Urothelium cell line (cell line): ENCODE measurements at regions not wholly inside any gene's neighbourhood (a gene's known extent, or its start where the extent isn't known, plus 50 kb on each side); places are given as distances from the start of the nearest gene placed in this dataset.

Experiments
- DNase-seq: peaks from one replicate; pipeline ENCODE4 v3.0.0; 2011; ENCODE audit warnings: low spot score, mixed read lengths
- FAIRE-seq: peaks from 2 replicates; lab custom pipeline; 2011; peaks lifted over from hg19 to GRCh38; lab: Jason Lieb, UNC

DNA sequence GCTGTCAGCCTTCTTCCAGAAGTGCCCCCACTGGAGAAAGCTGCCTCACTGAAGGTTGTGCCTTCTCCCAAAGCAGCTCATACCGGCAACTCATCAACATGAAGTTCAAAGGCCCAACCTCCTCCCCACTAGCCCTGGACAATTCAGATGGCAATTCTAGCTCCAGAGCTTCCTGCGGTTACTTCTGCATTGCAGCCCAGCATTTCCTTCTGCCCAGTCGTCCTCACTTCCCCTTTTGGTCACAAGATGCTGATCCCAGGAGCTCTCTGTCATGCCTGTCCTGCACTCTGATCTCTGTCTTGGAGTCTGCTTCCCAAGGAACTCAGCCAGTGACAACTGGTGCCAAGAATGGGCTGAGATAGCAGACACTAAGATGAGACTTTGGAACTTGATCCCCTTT, 178.2 kb upstream of the SOX9 start:
- FAIRE-seq (no peak), DNase-seq (no peak)

DNA sequence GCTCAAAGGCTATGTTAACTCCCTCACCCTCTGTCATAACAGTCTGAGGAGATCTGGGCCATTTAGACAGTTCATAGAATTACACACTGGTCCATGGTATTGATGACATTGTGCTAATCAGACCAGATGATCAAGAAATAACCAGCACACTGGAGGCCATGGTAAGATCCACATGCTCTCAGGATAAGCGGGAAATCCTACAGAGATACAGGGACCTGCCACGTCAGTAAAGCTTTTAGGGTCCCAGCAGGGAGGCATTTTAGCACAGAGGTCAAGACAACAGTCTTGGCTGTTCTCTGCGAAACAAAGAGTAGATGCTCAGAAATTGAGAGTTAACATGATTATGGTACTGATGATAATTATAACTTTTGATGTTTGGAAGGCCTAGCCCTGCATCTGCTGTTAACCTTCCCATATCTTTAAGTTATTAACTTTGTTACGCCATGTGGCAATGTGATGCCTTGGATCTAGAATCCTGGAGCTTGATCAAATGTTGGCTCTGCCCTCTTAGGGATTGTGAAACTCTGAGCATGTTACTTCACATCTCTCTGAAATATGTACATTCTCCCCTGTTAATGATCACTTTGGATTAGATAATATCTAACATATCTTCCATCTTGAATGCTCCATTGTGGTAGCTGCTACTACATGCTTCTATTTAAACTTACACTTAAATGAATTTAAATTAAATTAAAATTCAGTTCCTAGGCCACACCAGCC, 172.0 kb upstream of the SOX9 start:
- DNase-seq: no peak
- peak; percentile 35 for FAIRE-seq

DNA sequence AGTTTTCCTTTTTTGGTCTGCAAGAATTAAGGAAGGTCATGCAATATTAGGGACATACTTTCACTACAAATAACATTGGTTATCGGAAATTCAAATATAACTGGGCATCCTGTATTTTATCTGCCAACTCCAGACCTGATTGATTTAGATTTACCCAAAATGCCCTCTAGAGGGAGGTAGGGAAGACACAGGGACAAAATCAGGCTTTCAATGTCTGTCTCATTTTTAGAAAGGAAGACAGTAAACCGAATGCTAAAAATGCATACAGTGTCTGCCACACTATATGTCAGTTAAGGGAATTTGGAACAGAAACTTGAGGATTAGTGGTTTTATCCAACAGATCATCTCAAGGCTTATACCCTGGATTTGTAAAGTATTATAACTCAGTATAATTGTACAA, 161.7 kb upstream of the SOX9 start:
- no peak for FAIRE-seq
- DNase-seq: no peak

DNA sequence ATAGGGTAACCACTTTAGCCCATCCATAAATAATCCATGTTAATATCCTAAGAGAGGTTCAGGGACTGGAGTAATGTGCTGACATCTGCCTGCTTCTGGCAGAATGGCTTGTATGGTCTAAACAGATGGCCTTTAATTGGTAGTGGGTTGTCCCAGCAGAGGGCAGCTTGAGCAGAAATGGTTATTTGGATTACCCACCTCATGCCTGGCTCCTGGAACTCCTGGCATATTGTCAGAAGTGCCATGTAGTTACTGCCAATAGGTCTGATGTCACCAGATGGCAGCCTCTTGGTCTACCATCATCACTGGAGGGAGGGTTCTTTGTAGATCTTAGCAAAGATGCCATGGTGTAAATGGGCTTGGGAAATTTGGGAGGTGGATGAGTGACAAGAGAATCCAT, 157.5 kb upstream of the SOX9 start:
- FAIRE-seq (peak; percentile 89), DNase-seq (no peak)

DNA sequence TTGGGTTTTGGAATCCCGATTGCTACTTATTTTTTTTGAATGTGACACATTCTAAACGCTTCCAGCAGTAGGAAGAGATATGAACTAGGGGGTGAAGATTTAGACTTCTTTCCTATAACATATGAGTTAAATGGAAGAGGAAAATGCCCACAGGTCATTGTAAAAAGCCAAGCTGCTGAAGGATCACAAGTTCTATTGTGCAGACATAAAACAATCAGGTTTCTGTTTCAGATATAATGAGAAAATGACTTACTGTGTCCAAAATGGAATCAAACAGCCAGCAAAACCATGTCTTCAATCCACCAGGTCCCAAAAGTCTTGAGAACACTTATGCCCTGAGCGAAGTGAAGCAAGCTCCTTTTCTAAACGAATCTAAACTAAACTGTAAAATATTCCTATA, 157.0 kb upstream of the SOX9 start:
- no peak for FAIRE-seq
- no peak for DNase-seq

DNA sequence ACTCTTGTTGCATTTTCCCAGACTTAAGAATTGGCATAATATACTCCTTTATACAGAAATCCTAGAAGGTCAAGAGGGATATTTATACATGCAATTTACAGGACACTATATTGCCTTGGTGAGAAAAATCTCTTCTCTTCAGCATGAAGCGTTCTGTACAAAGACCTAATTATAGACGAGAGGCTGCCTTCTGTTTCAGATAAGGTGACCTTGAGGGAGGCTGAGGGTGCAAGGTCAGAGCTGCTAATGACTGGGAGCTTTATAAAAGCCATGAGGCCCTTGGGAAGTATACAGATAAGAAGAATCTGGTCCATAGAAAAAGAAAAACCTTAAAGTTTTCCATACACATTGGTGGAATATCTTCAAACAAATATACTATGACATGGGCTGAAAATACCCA, 156.3 kb upstream of the SOX9 start:
- DNase-seq (no peak), FAIRE-seq (no peak)

DNA sequence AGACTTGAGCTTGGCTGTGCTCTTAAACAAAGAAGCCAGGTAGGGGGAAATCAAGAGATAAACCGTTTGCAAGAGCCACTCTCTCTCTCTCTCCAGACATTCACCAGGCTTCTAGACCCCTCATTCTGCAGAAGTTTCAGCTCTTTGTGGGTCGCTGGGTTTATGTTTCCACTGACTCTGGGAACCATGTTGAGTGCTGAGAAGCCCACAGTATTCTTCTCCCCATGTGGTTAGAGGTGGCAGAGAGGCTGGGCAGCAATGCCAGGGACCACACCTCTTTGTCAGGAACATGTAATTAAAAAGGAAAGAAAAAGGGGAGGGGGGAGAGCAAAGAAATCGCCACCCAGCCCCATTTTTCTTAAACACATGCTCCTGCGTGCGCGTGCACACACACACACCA, 154.8 kb upstream of the SOX9 start:
- FAIRE-seq (no peak), DNase-seq (no peak)

DNA sequence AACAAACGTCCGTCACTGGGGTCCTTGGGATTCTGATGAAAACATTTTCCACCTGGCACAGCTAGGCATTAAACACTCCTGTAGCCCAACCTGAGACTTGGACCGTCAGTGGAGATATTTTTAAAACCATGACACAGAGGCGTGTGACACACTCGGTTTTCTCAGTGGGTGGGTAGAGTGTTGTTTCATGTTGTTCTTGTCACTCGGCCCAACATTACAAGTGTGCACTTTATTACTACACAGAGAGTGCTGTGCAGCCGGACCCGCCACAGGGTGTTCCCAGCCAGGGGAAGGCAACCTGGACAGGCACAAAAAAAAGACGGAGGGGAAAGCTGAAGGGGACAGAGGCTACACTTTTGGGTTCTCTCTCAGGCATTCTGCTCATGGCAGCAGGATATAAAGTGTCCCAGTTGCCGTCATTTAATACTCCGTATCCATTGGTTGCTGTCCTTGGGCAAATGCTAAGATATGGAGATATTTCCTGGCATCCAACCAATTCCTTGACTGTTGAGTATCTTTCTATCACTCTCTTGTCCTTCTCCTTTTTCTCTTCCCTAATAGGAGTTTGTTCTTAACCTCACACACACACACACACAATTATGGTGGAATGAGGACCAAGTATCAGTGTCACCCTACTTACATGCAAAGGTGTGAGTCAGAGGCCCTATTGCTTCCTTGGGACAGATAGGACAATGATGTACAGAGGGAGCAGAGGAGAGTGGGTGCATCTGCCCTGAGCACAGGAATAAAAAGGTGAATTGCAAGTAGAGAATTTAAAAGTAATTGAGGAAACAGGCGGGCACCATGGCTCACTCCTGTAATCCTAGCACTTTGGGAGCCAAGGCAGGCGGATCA, 154.1 kb upstream of the SOX9 start:
- FAIRE-seq: peak; percentile 75
- no peak for DNase-seq

DNA sequence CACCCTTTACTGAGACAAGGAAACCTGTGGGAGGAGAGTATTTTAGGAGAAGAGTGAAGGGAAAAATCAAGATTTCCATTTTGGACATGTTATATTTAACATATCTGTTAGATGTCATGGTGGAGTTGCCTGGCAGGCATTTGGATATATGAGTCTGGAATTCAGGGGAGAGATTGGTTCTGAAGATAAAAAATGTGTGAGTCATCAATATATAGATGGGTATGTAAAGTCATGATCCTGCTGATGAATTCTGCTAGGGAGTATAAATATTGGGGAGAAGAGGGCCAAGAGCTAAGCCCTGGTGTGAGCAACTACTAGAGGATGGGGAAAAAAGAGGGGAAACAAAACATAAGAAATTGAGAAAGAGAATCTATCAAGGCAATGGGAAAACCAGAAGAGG, 151.3 kb upstream of the SOX9 start:
- DNase-seq: no peak
- FAIRE-seq: no peak

DNA sequence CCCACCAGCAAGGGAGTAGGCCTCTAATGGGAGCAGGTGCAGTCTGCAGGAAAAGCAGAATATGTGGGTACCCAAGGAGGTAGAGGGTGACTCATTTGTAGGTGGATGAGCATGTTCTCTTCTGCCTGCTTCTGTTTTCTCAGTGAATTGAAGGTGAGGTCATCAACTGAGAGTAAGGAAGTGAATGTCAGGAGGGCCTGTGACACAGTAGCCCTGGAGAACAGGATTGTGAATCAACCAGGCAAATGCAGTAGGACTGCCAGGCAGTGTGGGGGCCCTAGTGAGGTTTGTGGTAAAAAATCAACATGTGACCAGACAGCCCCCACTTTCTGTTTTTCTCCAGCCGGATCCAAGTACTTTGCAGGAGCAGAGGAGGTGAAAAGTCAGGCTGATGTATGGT, 150.5 kb upstream of the SOX9 start:
- FAIRE-seq (peak; percentile 77), DNase-seq (peak; percentile 60)

DNA sequence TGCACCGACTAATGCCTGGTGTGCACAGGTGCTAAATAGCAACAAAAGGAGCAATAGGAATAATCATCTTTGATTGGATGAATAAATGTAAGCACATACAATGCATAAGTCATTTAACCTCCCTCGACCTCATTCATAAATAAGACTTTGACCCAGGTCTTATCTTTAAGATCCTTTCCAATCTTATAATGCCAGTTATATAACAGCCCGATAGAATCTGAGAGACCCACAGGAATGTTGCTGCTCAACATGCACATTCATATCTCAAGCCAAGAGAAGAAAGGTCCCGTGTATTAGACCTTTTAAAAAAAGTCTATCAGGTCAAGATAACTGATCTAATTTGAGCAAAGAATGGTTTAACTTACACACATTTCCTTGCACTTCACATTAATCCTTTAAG, 146.8 kb upstream of the SOX9 start:
- DNase-seq (no peak), FAIRE-seq (no peak)

DNA sequence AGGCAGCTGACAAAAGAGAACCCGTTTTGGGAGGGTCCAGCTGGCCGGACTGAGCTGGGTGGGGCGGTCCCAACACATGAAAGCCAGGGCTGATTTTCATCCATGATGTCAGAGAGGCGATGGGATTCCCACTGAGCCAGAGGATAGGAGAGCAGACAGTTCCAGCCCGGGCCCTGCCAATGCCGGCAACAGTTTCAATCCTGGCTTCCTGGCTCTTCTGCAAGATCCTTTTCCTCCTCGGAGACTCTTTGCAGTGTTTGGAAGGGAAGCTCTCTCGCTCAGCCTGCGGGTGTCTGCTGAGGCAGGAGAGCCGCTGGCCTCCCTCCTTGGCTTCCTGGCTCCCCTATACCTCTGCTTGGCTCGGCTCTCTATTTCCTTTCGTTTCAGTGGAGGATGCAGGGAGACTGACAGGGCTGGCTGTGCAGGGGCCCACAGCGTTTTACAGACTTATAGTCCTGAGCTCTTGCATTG, 145.5 kb upstream of the SOX9 start:
- FAIRE-seq: no peak
- peak; percentile 63 for DNase-seq

DNA sequence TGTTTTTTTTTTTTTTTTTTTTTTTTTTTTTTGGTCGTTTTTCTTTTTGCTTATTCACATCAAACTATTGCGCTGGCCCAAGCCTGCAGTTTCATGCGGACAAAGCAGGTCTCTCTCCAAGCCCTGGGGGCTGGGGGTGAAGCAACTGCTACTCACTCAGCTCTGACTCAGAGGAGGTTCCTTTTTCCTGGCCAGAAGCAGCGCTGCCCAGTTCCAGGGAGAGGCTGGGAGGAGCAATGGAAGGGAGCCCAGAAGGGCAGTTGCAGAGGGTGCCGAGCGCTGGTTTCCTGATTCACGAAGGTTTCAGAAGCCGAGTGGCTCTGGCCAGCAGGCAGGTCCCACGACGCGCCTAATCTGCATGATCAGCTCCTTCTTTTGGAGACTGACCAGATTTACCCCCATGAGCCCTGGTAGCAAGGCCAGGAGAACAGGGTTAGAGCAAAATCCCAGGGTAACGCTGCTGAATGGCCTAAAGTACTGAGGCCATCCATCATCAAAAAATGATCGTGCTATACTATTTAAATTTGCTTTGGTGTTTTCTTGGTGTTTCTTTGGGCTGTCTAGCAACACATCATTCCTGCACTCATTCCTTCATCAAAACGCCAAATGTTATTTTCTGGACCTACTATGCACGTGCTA, 144.7 kb upstream of the SOX9 start:
- FAIRE-seq: peak; percentile 23
- peak; percentile 95 for DNase-seq

DNA sequence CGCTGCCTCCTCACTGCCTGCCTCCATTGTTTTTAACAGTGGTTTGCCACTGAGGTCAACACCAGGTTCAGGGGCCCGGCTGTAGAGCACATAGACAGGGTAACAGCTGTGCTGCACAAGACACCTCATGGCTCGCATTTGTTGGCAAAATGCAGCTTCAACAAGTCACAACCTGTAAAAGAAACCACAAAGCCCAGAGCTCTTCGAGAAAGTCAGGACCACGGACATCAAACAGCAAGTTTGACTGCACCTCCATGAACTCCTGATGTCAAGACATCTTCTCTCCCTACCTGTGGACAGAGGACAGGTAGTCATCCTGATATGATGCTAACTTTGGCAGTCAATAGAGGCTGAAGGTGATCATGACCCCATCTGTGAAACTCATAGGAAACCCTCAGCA, 142.4 kb upstream of the SOX9 start:
- DNase-seq (no peak), FAIRE-seq (peak; percentile 93)

DNA sequence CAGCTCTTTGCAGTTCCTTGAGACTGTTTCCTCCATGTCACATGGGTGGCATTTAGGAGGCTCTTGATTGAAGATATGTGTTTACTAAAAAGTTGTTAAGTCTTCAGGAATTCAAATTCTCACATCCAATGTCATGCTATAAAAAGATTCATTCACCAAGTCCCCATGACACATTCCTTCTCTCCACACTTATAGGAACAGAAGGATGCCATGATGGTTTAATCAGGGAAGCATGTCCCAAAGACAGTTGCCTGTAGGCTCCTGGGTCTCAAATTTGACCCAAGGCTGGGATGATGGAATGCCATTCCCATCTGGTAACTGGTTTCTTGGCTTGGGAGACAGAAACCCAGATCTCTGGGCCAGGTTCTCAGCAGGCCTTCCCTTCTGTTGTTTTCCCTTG, 140.6 kb upstream of the SOX9 start:
- no peak for FAIRE-seq
- DNase-seq: no peak

DNA sequence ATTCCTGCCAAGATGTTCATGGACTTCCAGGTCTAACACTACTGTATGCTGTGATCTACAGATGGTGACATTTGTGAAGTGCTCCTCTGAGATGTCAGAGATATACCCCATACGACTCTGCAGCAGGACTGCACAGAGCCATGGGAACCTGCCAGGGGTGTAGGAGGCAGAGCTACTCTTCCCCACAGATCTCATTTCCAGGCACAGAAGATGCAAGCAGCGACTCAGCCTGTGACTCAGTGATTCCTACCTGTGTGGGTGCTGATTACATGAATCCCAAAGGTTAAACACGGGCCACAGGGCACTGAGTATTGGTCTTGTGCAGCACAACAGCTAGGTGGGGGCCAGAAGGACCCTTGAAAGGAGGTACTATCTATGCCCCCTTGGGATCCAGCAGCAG, 137.0 kb upstream of the SOX9 start:
- DNase-seq (no peak), FAIRE-seq (peak; percentile 89)

DNA sequence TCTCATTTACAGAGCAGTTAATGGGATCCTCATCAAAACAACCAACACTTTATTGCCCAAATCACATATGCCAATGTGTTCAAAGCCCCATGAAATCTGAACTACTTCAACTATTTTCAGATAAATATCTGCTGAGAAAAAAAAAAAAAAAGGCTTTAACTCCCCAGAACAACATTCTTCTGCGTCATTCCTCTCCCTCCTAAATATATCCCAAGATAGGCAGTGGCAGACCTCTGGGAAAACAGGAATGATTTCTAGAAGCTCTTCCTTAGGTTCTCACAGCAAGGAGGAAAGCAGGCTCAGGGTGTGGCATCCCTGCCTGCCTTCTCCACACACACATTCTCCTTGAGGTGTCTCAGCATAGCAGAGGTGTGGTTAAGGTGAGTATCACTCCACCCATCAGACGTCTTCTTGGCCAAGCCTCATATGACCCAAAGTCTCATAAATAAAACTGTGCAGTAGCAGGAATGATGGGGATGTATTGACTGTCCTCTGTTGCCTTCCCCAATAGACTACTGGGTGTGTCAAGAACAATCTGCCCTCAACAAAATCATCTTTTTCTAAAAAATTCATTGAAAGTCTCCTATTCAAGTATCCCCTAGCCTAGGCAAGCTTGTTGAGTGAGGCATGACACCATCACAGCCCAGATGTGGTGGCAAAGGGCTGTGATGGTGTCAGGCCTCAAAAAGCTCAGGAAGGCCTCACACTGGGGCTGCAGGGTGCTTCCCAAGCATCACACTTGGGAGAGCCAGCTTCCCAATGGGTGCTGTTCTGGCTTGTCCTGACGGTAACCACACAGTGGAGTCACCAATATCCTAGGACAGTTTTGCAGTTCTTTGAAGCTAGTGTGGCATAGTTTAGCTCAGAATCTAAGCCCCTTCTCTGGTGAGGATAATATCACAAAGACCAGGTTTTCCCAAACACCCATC, 135.4 kb upstream of the SOX9 start:
- peak; percentile 78 for FAIRE-seq
- DNase-seq: no peak

DNA sequence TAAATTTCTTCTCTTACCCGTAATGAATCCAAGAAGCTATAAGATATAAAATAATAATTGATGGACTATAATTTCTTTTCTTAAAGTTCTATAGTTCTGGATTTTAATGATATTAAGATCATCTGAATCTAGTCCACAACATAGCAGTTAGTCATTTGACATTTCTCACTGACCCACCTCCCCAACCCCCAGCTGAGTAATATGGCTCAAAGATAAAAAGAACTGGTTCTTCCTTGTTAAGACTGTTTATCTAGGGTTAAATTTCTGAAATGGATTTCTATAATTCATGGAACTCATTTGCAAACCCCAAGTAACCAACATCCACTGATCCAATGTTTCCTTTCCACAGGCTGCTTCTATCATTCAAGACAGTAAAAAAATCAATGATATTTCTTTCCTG, 133.9 kb upstream of the SOX9 start:
- FAIRE-seq (no peak), DNase-seq (no peak)

DNA sequence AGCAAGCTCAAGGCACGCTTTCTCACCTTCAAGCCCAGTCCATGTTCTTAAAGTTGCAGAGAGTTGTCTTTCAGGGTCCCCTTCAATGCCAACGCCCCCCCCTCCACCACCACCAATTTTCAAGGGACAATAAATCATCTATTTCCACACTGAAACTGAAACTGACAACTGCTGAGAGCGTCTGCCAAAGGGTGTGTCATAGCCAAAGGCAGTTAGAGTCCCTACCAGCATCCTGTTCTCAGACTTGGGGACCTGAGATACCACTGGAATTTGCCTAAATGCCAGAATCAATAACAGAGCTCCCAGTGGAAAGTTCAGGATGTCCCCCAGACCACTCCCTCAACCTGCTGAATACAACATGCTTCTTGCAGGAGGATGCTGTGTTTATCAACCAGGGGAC, 133.2 kb upstream of the SOX9 start:
- FAIRE-seq (no peak), DNase-seq (peak; percentile 51)

DNA sequence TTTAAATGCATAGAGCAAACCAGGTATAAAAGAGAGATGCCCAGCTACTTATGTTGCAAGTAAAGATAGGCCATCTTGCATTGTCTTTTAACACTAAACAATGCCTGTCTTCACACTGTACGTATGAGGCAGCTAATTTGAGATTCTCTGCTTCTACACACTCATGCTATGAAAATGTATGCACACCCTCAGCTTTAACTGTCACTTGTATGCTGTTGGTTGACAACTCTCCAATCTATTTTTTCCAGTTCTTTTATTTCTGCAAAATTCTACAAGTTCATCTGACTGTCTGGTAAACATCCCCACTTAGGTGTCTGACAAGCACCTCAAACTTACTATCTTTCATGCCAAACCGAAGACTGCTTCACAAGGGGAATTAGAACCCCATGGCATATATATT, 131.7 kb upstream of the SOX9 start:
- DNase-seq: no peak
- FAIRE-seq: no peak

DNA sequence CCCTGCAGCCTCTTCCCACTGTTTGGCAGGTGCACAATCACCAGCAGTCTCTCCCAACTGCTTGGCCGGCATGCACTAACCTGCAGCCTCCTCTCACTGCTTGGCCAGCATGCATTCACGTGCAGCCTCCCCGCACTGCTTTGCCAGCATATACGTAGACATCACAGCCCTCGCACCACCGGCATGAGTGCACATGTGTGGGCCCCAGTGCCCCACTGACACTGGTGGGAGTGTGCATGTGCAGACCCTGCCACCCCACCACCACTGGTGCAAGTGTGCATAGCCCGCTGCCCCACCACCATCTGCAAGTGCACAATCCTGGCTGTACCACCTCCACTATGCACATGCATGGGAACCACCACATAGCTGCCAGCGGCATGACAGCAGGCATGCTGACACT, 127.5 kb upstream of the SOX9 start:
- FAIRE-seq: peak; percentile 95
- DNase-seq: no peak
